ENCODE measurements at regions not wholly inside any gene's neighbourhood (a gene's known extent, or its start where the extent isn't known, plus 50 kb on each side); places are given as distances from the start of the nearest gene placed in this dataset.
"Not testable (repeated sequence)": the region's sequence is repeated elsewhere in the genome, so short reads cannot be mapped to it uniquely, and the experiment has no call there.

GRCh38 chr5:67752357-67752708 is 463.2 kb upstream of the PIK3R1 start:
- H3K36me3 ChIP-seq (ENCODE audit: control insufficient read depth in 2 of 2, insufficient read depth in 2 of 2, low read length in 1 of 2) = no peaks in the 10 kb centered on the region
- DNase-seq (ENCODE audit: low read depth in 6 of 9, low spot score in 9 of 9) = no peak
- H3K4me3 ChIP-seq (ENCODE audit: low read length in 2 of 2) = no peak overlapping the region
- H3K4me1 ChIP-seq (ENCODE audit: control insufficient read depth in 2 of 2, insufficient read depth in 2 of 2, low read length in 2 of 2) = no peaks in the 10 kb centered on the region
- 93% methylated on average over 2 of the region's 2 CpGs for WGBS
- no peak overlapping the region for H3K27ac ChIP-seq (ENCODE audit: low read depth in 1 of 2, low read length in 1 of 2)
- no peaks in the 10 kb centered on the region for H3K9me3 ChIP-seq (ENCODE audit: control insufficient read depth in 2 of 2, insufficient read depth in 1 of 2, low read length in 1 of 2)
- H3K27me3 ChIP-seq (ENCODE audit: control insufficient read depth in 2 of 2, insufficient read depth in 1 of 2, low read length in 1 of 2) = no peaks in the 10 kb centered on the region

GRCh38 chr5:67748165-67748690 is 467.3 kb upstream of the PIK3R1 start:
- H3K4me1 ChIP-seq (ENCODE audit: control insufficient read depth in 2 of 2, insufficient read depth in 2 of 2, low read length in 2 of 2) = no peaks in the 10 kb centered on the region
- H3K9me3 ChIP-seq (ENCODE audit: control insufficient read depth in 2 of 2, insufficient read depth in 1 of 2, low read length in 1 of 2) = no peaks in the 10 kb centered on the region
- 36% methylated on average over 1 of the region's 1 CpG for WGBS
- H3K36me3 ChIP-seq (ENCODE audit: control insufficient read depth in 2 of 2, insufficient read depth in 2 of 2, low read length in 1 of 2) = no peaks in the 10 kb centered on the region
- no peak overlapping the region for H3K4me3 ChIP-seq (ENCODE audit: low read length in 2 of 2)
- DNase-seq (ENCODE audit: low read depth in 6 of 9, low spot score in 9 of 9) = no peak
- H3K27ac ChIP-seq (ENCODE audit: low read depth in 1 of 2, low read length in 1 of 2) = no peak overlapping the region
- H3K27me3 ChIP-seq (ENCODE audit: control insufficient read depth in 2 of 2, insufficient read depth in 1 of 2, low read length in 1 of 2) = no peaks in the 10 kb centered on the region

DNA sequence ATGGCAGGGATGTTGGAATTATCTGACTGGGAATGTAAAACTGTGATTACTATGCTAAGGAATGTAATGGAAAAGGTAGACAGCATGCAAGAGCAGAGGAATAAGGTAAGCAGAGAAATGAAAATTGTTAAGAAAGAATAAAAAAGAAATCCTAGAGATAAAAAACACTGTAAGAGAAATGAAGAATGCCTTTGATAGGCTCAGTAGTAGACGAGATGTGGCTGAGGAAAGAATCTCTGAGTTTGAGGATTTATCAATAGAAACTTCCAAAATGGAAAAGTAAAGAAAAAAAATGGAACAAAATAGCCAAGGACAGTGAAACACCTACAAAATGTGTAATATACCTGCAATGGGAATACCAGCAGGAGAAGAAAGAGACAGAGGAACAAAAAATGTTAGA is 468.5 kb upstream of the PIK3R1 start:
- 97% methylated on average over 1 of the region's 1 CpG for WGBS
- DNase-seq (ENCODE audit: low read depth in 6 of 9, low spot score in 9 of 9) = no peak
- Histone ChIP-seq H3K36me3 (ENCODE audit: control insufficient read depth in 2 of 2, insufficient read depth in 2 of 2, low read length in 1 of 2) (no peaks in the 10 kb centered on the region), H3K4me1 (ENCODE audit: control insufficient read depth in 2 of 2, insufficient read depth in 2 of 2, low read length in 2 of 2) (no peaks in the 10 kb centered on the region), H3K27ac (ENCODE audit: low read depth in 1 of 2, low read length in 1 of 2) (no peak overlapping the region), H3K4me3 (ENCODE audit: low read length in 2 of 2) (no peak overlapping the region), H3K9me3 (ENCODE audit: control insufficient read depth in 2 of 2, insufficient read depth in 1 of 2, low read length in 1 of 2) (no peaks in the 10 kb centered on the region), H3K27me3 (ENCODE audit: control insufficient read depth in 2 of 2, insufficient read depth in 1 of 2, low read length in 1 of 2) (no peaks in the 10 kb centered on the region)

DNA sequence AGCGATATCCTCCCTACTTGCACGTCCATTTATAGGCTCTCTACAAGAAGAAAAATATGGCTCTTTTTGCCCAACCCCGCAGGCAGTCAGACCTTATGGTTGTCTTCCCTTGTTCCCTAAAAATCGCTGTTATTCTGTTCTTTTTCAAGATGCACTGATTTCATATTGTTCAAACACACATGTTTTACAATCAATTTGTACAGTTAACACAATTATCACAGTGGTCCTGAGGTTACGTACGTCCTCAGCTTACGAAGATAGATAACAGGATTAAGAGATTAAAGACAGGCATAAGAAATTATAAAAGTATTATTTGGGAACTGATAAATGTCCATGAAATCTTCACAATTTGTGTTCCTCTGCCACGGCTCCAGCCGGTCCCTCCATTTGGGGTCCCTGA is 468.9 kb upstream of the PIK3R1 start:
- 97% methylated on average over 9 of the region's 9 CpGs for WGBS
- H3K36me3 ChIP-seq (ENCODE audit: control insufficient read depth in 2 of 2, insufficient read depth in 2 of 2, low read length in 1 of 2); H3K4me1 ChIP-seq (ENCODE audit: control insufficient read depth in 2 of 2, insufficient read depth in 2 of 2, low read length in 2 of 2); H3K27ac ChIP-seq (ENCODE audit: low read depth in 1 of 2, low read length in 1 of 2); H3K9me3 ChIP-seq (ENCODE audit: control insufficient read depth in 2 of 2, insufficient read depth in 1 of 2, low read length in 1 of 2); H3K27me3 ChIP-seq (ENCODE audit: control insufficient read depth in 2 of 2, insufficient read depth in 1 of 2, low read length in 1 of 2); DNase-seq (ENCODE audit: low read depth in 6 of 9, low spot score in 9 of 9); H3K4me3 ChIP-seq (ENCODE audit: low read length in 2 of 2): not testable (repeated sequence)

GRCh38 chr5:67746103-67746502 is 469.5 kb upstream of the PIK3R1 start:
- H3K36me3 ChIP-seq (ENCODE audit: control insufficient read depth in 2 of 2, insufficient read depth in 2 of 2, low read length in 1 of 2) = no peaks in the 10 kb centered on the region

GRCh38 chr5:67732921-67733320 is 482.6 kb upstream of the PIK3R1 start:
- no peaks in the 10 kb centered on the region for H3K27me3 ChIP-seq (ENCODE audit: control insufficient read depth in 2 of 2, insufficient read depth in 1 of 2, low read length in 1 of 2)
- no peak for DNase-seq (ENCODE audit: low read depth in 6 of 9, low spot score in 9 of 9)
- H3K4me3 ChIP-seq (ENCODE audit: low read length in 2 of 2) = no peak overlapping the region
- H3K4me1 ChIP-seq (ENCODE audit: control insufficient read depth in 2 of 2, insufficient read depth in 2 of 2, low read length in 2 of 2) = peaks cover 0 to 8% of the 10 kb centered on the region in 2 donors
- WGBS = 94% methylated on average over 2 of the region's 2 CpGs
- H3K27ac ChIP-seq (ENCODE audit: low read depth in 1 of 2, low read length in 1 of 2) = no peak overlapping the region
- H3K9me3 ChIP-seq (ENCODE audit: control insufficient read depth in 2 of 2, insufficient read depth in 1 of 2, low read length in 1 of 2) = no peaks in the 10 kb centered on the region
- no peaks in the 10 kb centered on the region for H3K36me3 ChIP-seq (ENCODE audit: control insufficient read depth in 2 of 2, insufficient read depth in 2 of 2, low read length in 1 of 2)

More at GRCh38 chr5:67746103-67746502, 469.5 kb upstream of the PIK3R1 start:
- WGBS = 91% methylated on average over 2 of the region's 2 CpGs
- DNase-seq (ENCODE audit: low read depth in 6 of 9, low spot score in 9 of 9) = no peak
- Histone ChIP-seq H3K4me3 (ENCODE audit: low read length in 2 of 2) (no peak overlapping the region), H3K27me3 (ENCODE audit: control insufficient read depth in 2 of 2, insufficient read depth in 1 of 2, low read length in 1 of 2) (no peaks in the 10 kb centered on the region), H3K9me3 (ENCODE audit: control insufficient read depth in 2 of 2, insufficient read depth in 1 of 2, low read length in 1 of 2) (no peaks in the 10 kb centered on the region), H3K4me1 (ENCODE audit: control insufficient read depth in 2 of 2, insufficient read depth in 2 of 2, low read length in 2 of 2) (no peaks in the 10 kb centered on the region), H3K27ac (ENCODE audit: low read depth in 1 of 2, low read length in 1 of 2) (no peak overlapping the region)

DNA sequence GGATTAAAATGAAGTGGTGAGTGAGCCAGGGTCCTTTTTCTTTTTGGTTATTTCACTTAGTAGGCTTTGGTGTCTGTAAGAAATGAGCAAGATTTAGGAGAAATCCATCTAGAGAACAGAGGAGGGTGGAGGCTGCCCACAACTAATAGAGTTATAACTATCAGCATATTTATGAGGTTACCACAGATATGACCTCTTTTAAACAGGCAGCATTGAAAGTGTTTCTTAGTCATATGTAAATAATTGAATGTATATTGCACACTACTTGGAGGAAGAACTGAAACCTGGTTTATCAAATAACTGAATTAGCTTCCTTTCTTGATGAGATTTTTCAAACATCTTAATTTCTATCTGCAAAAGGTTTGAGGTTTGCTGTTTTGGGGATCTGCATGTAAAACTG is 483.1 kb upstream of the PIK3R1 start:
- H3K36me3 ChIP-seq (ENCODE audit: control insufficient read depth in 2 of 2, insufficient read depth in 2 of 2, low read length in 1 of 2) = no peaks in the 10 kb centered on the region
- no peaks in the 10 kb centered on the region for H3K27me3 ChIP-seq (ENCODE audit: control insufficient read depth in 2 of 2, insufficient read depth in 1 of 2, low read length in 1 of 2)
- no peak for DNase-seq (ENCODE audit: low read depth in 6 of 9, low spot score in 9 of 9)
- H3K4me3 ChIP-seq (ENCODE audit: low read length in 2 of 2) = no peak overlapping the region
- no peaks in the 10 kb centered on the region for H3K9me3 ChIP-seq (ENCODE audit: control insufficient read depth in 2 of 2, insufficient read depth in 1 of 2, low read length in 1 of 2)
- no peak overlapping the region for H3K27ac ChIP-seq (ENCODE audit: low read depth in 1 of 2, low read length in 1 of 2)
- H3K4me1 ChIP-seq (ENCODE audit: control insufficient read depth in 2 of 2, insufficient read depth in 2 of 2, low read length in 2 of 2) = peaks cover 0 to 8% of the 10 kb centered on the region in 2 donors

DNA sequence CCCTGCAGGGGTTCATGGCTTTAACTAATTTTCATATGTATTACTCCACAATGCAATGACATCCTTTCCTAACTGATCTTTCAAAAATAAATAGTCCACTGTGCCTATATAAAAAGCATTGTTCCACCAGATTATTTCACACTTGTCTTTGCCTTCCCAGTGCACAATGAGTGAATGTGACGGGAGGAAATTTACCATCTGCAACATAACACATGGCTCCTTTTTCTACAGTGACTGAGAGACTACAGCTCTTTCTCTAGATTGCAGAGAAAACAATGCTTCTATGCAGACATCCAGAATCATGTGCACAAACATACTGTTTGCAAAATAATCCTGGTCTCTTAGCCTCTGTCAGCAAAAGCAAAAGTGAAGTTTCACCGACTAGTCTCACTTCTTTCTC is 483.7 kb upstream of the PIK3R1 start:
- H3K9me3 ChIP-seq (ENCODE audit: control insufficient read depth in 2 of 2, insufficient read depth in 1 of 2, low read length in 1 of 2) = no peaks in the 10 kb centered on the region
- no peaks in the 10 kb centered on the region for H3K27me3 ChIP-seq (ENCODE audit: control insufficient read depth in 2 of 2, insufficient read depth in 1 of 2, low read length in 1 of 2)
- H3K4me1 ChIP-seq (ENCODE audit: control insufficient read depth in 2 of 2, insufficient read depth in 2 of 2, low read length in 2 of 2) = peaks cover 0 to 8% of the 10 kb centered on the region in 2 donors
- H3K4me3 ChIP-seq (ENCODE audit: low read length in 2 of 2) = no peak overlapping the region
- no peak overlapping the region for H3K27ac ChIP-seq (ENCODE audit: low read depth in 1 of 2, low read length in 1 of 2)
- no peaks in the 10 kb centered on the region for H3K36me3 ChIP-seq (ENCODE audit: control insufficient read depth in 2 of 2, insufficient read depth in 2 of 2, low read length in 1 of 2)
- DNase-seq (ENCODE audit: low read depth in 6 of 9, low spot score in 9 of 9) = no peak
- 99% methylated on average over 2 of the region's 2 CpGs for WGBS

- H3K4me1 ChIP-seq (ENCODE audit: control insufficient read depth in 2 of 2, insufficient read depth in 2 of 2, low read length in 2 of 2) = peaks cover 0 to 8% of the 10 kb centered on the region in 2 donors
- H3K27ac ChIP-seq (ENCODE audit: low read depth in 1 of 2, low read length in 1 of 2) = peak overlapping the region in 1 of 2 donors; percentile 19
- no peaks in the 10 kb centered on the region for H3K27me3 ChIP-seq (ENCODE audit: control insufficient read depth in 2 of 2, insufficient read depth in 1 of 2, low read length in 1 of 2)
- no peaks in the 10 kb centered on the region for H3K36me3 ChIP-seq (ENCODE audit: control insufficient read depth in 2 of 2, insufficient read depth in 2 of 2, low read length in 1 of 2)
- peak in 1 of 9 donors; percentile 8 for DNase-seq (ENCODE audit: low read depth in 6 of 9, low spot score in 9 of 9)
- 93% methylated on average over 1 of the region's 1 CpG for WGBS
- H3K9me3 ChIP-seq (ENCODE audit: control insufficient read depth in 2 of 2, insufficient read depth in 1 of 2, low read length in 1 of 2) = no peaks in the 10 kb centered on the region
- no peak overlapping the region for H3K4me3 ChIP-seq (ENCODE audit: low read length in 2 of 2)
Measured at GRCh38 chr5:67730917-67731474, 484.6 kb upstream of the PIK3R1 start.

All from thymus (tissue), 11 donors.